HG02678 (cell line): ENCODE measurements at regions not wholly inside any gene's neighbourhood (a gene's known extent, or its start where the extent isn't known, plus 50 kb on each side); places are given as distances from the start of the nearest gene placed in this dataset.

Experiments
- ATAC-seq: cut with Tn5 transposase; IDR thresholded peaks from one replicate; pipeline ENCODE4 v1.9.1; 2021; ENCODE audit warnings: mild to moderate bottlenecking, moderate library complexity; ENCODE audit not compliant: unreplicated experiment

- ATAC-seq = no peak
Measured at GRCh38 chr6:156391061-156391672, 386.0 kb upstream of the ARID1B start.

- ATAC-seq = no peak
Measured at GRCh38 chr6:156390621-156391020, 386.6 kb upstream of the ARID1B start.

GRCh38 chr6:156389296-156389695 lies 387.9 kb upstream of the ARID1B start:
- ATAC-seq = no peak

- no peak for ATAC-seq
Measured at GRCh38 chr6:156387472-156387871, 389.7 kb upstream of the ARID1B start.

GRCh38 chr6:156383059-156383458 lies 394.1 kb upstream of the ARID1B start:
- no peak for ATAC-seq

GRCh38 chr6:156379392-156380289 lies 397.5 kb upstream of the ARID1B start:
- ATAC-seq = no peak

- no peak for ATAC-seq
Measured at GRCh38 chr6:156378853-156379252, 398.3 kb upstream of the ARID1B start.

GRCh38 chr6:156376091-156376490 lies 401.1 kb upstream of the ARID1B start:
- no peak for ATAC-seq

- ATAC-seq = no peak
Measured at GRCh38 chr6:156359912-156360311, 417.3 kb upstream of the ARID1B start.

- ATAC-seq = no peak
Measured at GRCh38 chr6:156352861-156353260, 424.3 kb upstream of the ARID1B start.

GRCh38 chr6:156351346-156351966 lies 425.7 kb upstream of the ARID1B start:
- no peak for ATAC-seq

- no peak for ATAC-seq
Measured at GRCh38 chr6:156350337-156350736, 426.8 kb upstream of the ARID1B start.

GRCh38 chr6:156348849-156349248 lies 428.3 kb upstream of the ARID1B start:
- no peak for ATAC-seq

- no peak for ATAC-seq
Measured at GRCh38 chr6:156348424-156348823, 428.8 kb upstream of the ARID1B start.

GRCh38 chr6:156347656-156348055 lies 429.5 kb upstream of the ARID1B start:
- ATAC-seq = no peak

- no peak for ATAC-seq
Measured at GRCh38 chr6:156347246-156347645, 429.9 kb upstream of the ARID1B start.

- ATAC-seq = no peak
Measured at GRCh38 chr6:156345700-156346099, 431.5 kb upstream of the ARID1B start.

- no peak for ATAC-seq
Measured at GRCh38 chr6:156344491-156344890, 432.7 kb upstream of the ARID1B start.

- no peak for ATAC-seq
Measured at GRCh38 chr6:156337801-156338200, 439.4 kb upstream of the ARID1B start.

- ATAC-seq = no peak
Measured at GRCh38 chr6:156336733-156337132, 440.4 kb upstream of the ARID1B start.

GRCh38 chr6:156336089-156336488 lies 441.1 kb upstream of the ARID1B start:
- no peak for ATAC-seq

- ATAC-seq = no peak
Measured at GRCh38 chr6:156334966-156335365, 442.2 kb upstream of the ARID1B start.
